Panc1 (cell line): ENCODE measurements at regions not wholly inside any gene's neighbourhood (a gene's known extent, or its start where the extent isn't known, plus 50 kb on each side); places are given as distances from the start of the nearest gene placed in this dataset.

Experiments used
- CTCF ChIP-seq: fragments of 450-650 bp; IDR thresholded peaks from 2 replicates; pipeline ENCODE4 v1.5.1; 2017; ENCODE audit warnings: mild to moderate bottlenecking
- POLR2AphosphoS5 ChIP-seq: IDR thresholded peaks from 2 replicates; pipeline ENCODE4 v1.6.1; 2012; ENCODE audit warnings: mild to moderate bottlenecking, low read depth, low read length, moderate library complexity
- SIN3A ChIP-seq: IDR thresholded peaks from 2 replicates; pipeline ENCODE4 v1.6.1; 2012; ENCODE audit warnings: low read depth, mild to moderate bottlenecking, low read length, moderate library complexity, borderline replicate concordance; ENCODE audit not compliant: insufficient read depth

DNA sequence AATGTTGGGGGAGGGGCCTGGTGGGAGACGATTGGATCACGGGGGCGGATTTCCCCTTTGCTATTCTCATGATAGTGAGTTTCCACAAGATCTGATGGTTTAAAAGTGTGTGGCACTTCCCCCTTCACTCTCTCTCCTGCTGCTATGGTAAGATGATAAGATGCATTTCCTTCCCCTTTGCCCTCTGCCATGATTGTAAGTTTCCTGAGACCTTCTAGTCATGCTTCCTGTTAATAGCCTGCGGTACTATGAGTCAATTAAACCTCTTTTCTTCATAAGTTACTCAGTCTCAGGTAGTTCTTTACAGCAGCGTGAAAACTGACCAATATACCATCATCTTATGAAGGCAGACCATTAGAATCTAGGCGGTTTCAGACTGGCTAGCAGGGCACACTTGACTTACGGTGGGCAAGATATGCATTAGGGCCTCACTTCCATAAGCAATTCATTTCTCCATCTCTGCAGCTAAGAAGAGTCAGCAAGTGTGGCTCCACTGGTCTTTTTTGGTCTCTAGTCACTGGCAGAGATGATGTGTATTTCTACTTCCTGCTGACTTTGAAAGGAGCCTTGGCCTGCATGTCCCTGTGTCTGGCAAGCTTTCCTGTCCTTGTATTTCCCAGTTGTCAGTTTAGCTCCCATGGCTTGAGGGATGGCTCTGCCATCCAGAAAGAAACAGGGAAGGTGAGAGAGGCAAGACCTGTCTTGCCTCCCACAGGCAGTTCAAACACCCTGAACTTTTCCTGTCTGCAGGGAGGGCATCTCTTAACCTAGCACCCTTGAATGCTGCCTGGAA is 109.0 kb upstream of the ADAMTS9 start:
- no peak for TF ChIP-seq CTCF
- TF ChIP-seq POLR2AphosphoS5, result no peak
- no peak for TF ChIP-seq SIN3A
